GM12878 (cell line): ENCODE measurements at regions not wholly inside any gene's neighbourhood (a gene's known extent, or its start where the extent isn't known, plus 50 kb on each side); places are given as distances from the start of the nearest gene placed in this dataset.

ENCODE experiments used
- ATAC-seq: fragments of 200-7000 bp; cut with Tn5 transposase; 3 replicates; pipeline ENCODE4 v1.9.1; 2020; ENCODE audit warnings: mild to moderate bottlenecking, moderate library complexity
- BruUV-seq: library from RNA; stranded (reverse); fragments of 400-500 nt; replicated peaks from 2 replicates; lab custom pipeline; 2021; lab: Mats Ljungman, UMichigan
- CTCF ChIA-PET: fragments of 300-600 bp; sonication (Branson Sonifier 250); formaldehyde crosslinking; extraction: SDS; loops from one replicate; lab custom pipeline; 2021; ENCODE audit warnings: inconsistent platforms; lab: Yijun Ruan, JAX
- POLR2A ChIA-PET: fragments of 350-600 bp; formaldehyde crosslinking; extraction: SDS; loops from one replicate; lab custom pipeline; 2021; ENCODE audit warnings: inconsistent platforms; lab: Charles Lee
- RAD21 ChIA-PET: fragments of 300-600 bp; sonication (Branson Sonifier 250); formaldehyde crosslinking; loops from one replicate; lab custom pipeline; 2023; ENCODE audit warnings: antibody characterized with exemption; ENCODE audit not compliant: unreplicated experiment; lab: Charles Lee
- SMC1A ChIA-PET: fragments of 300-600 bp; sonication (Branson Sonifier 250); formaldehyde crosslinking; loops from one replicate; lab custom pipeline; 2023; ENCODE audit not compliant: unreplicated experiment, uncharacterized antibody; lab: Charles Lee
- DNase-seq: peaks from one replicate; pipeline ENCODE4 v3.0.0-alpha.2; 2011; ENCODE audit warnings: low read depth, low spot score
- FAIRE-seq: peaks from 3 replicates; lab custom pipeline; 2011; peaks lifted over from hg19 to GRCh38; lab: Jason Lieb, UNC
- H2AFZ ChIP-seq: 2 replicates; pipeline ENCODE4 v1.6.0; 2011; ENCODE audit warnings: low read depth, low read length, control low read depth; ENCODE audit not compliant: control insufficient read depth
- H3K27ac ChIP-seq: 2 replicates; pipeline ENCODE4 v1.5.1; 2011; ENCODE audit warnings: control low read depth; ENCODE audit not compliant: control insufficient read depth, insufficient read depth
- H3K27me3 ChIP-seq, 2 experiments: replicated peaks in 1 of 2; 2 replicates each; pipeline versions ENCODE4 v1.6.0 to v1.6.1; 2011; ENCODE audit warnings: low read length in 1 of 2; ENCODE audit not compliant: control insufficient read depth in 2 of 2, insufficient read depth in 2 of 2
- H3K36me3 ChIP-seq, 2 experiments: 2 replicates each; pipeline ENCODE4 v1.5.1; 2011; ENCODE audit warnings: low read length in 1 of 2; ENCODE audit not compliant: control insufficient read depth in 2 of 2, insufficient read depth in 2 of 2
- H3K4me1 ChIP-seq: 2 replicates; pipeline ENCODE4 v1.6.1; 2011; ENCODE audit warnings: mild to moderate bottlenecking, low read length, moderate library complexity, mixed read lengths; ENCODE audit not compliant: control insufficient read depth, insufficient read depth
- H3K4me2 ChIP-seq: 2 replicates; pipeline ENCODE4 v1.6.0; 2011; ENCODE audit warnings: control low read depth; ENCODE audit not compliant: control insufficient read depth, insufficient read depth
- H3K4me3 ChIP-seq: fragments of 200-600 bp; sonication (generic); 2 replicates; pipeline ENCODE4 v1.5.1; 2016
- H3K79me2 ChIP-seq: 2 replicates; pipeline ENCODE4 v1.6.0; 2011; ENCODE audit warnings: low read length; ENCODE audit not compliant: control insufficient read depth, insufficient read depth
- H3K9ac ChIP-seq: 2 replicates; pipeline ENCODE4 v1.8.0; 2011; ENCODE audit warnings: low read length, control low read depth, mixed read lengths; ENCODE audit not compliant: control insufficient read depth, insufficient read depth
- H3K9me3 ChIP-seq: replicated peaks from 3 replicates; pipeline ENCODE4 v1.5.1; 2011; ENCODE audit warnings: mild to moderate bottlenecking, low read length; ENCODE audit not compliant: control insufficient read depth, insufficient read depth
- H4K20me1 ChIP-seq: 2 replicates; pipeline ENCODE4 v1.6.0; 2011; ENCODE audit not compliant: control insufficient read depth, insufficient read depth
- ATF2 ChIP-seq: IDR thresholded peaks from 2 replicates; pipeline ENCODE4 v1.6.1; 2012; ENCODE audit warnings: low read length, inconsistent platforms
- ATF7 ChIP-seq: fragments of 450-650 bp; IDR thresholded peaks from 2 replicates; pipeline ENCODE4 v1.6.1; 2016; ENCODE audit warnings: low read depth, mild to moderate bottlenecking
- CEBPZ ChIP-seq: fragments of 150-350 bp; IDR thresholded peaks from 2 replicates; pipeline ENCODE4 v1.6.1; 2016; ENCODE audit warnings: low read depth, low read length
- CHD4 ChIP-seq: fragments of 200-600 bp; sonication (generic); IDR thresholded peaks from 2 replicates; pipeline ENCODE4 v1.6.1; 2016; ENCODE audit warnings: mild to moderate bottlenecking
- EGR1 ChIP-seq, 2 experiments: IDR thresholded peaks; 1 replicate in 1 of 2; 2 replicates in 1 of 2; pipeline ENCODE4 v1.6.1; 2011 to 2012; ENCODE audit warnings: low read depth in 2 of 2, low read length in 2 of 2, borderline replicate concordance in 1 of 2, mild to moderate bottlenecking in 1 of 2, moderate library complexity in 1 of 2
- HCFC1 ChIP-seq: fragments of 150-350 bp; IDR thresholded peaks from 2 replicates; pipeline ENCODE4 v1.6.1; 2014; ENCODE audit warnings: low read length
- HDAC2 ChIP-seq: fragments of 200-600 bp; sonication (generic); IDR thresholded peaks from 2 replicates; pipeline ENCODE4 v1.6.1; 2017
- MEF2A ChIP-seq: IDR thresholded peaks from 2 replicates; pipeline ENCODE4 v1.6.1; 2011; ENCODE audit warnings: low read depth, mild to moderate bottlenecking, low read length, moderate library complexity; ENCODE audit not compliant: insufficient read depth
- NBN ChIP-seq: fragments of 450-650 bp; IDR thresholded peaks from 2 replicates; pipeline ENCODE4 v1.6.1; 2016
- PAX5 ChIP-seq: IDR thresholded peaks from 2 replicates; pipeline ENCODE4 v1.6.1; 2011; ENCODE audit warnings: low read depth, low read length, borderline replicate concordance
- POLR2AphosphoS5 ChIP-seq: IDR thresholded peaks from 2 replicates; pipeline ENCODE4 v1.6.1; 2011; ENCODE audit warnings: mild to moderate bottlenecking, low read length, inconsistent platforms
- RAD51 ChIP-seq: fragments of 450-650 bp; IDR thresholded peaks from 2 replicates; pipeline ENCODE4 v1.6.1; 2016; ENCODE audit warnings: moderate library complexity, mild to moderate bottlenecking, inconsistent platforms
- RBBP5 ChIP-seq: fragments of 200-600 bp; sonication (generic); conservative IDR thresholded peaks from 2 replicates; pipeline ENCODE4 v1.6.1; 2016
- RELA ChIP-seq: fragments of 450-650 bp; IDR thresholded peaks from 2 replicates; pipeline ENCODE4 v1.8.0; 2014; ENCODE audit warnings: borderline replicate concordance; ENCODE audit not compliant: partially characterized antibody
- TARDBP ChIP-seq: IDR thresholded peaks from 2 replicates; pipeline ENCODE4 v1.6.1; 2016; ENCODE audit warnings: borderline replicate concordance
- TCF12 ChIP-seq: IDR thresholded peaks from 2 replicates; pipeline ENCODE4 v1.6.1; 2011; ENCODE audit warnings: low read depth, mild to moderate bottlenecking, low read length
- TCF7 ChIP-seq: IDR thresholded peaks from 2 replicates; pipeline ENCODE4 v1.6.1; 2014; ENCODE audit warnings: antibody characterized with exemption, borderline replicate concordance
- ZBTB4 ChIP-seq: fragments of 450-650 bp; formaldehyde crosslinking; IDR thresholded peaks from 2 replicates; pipeline ENCODE4 v1.4.0; 2022; ENCODE audit warnings: mild to moderate bottlenecking, moderate library complexity
- ZNF24 ChIP-seq: fragments of 450-650 bp; IDR thresholded peaks from 2 replicates; pipeline ENCODE4 v1.6.1; 2017; ENCODE audit warnings: antibody characterized with exemption, mild to moderate bottlenecking
- ZNF384 ChIP-seq: IDR thresholded peaks from 2 replicates; pipeline ENCODE4 v1.6.1; 2012; ENCODE audit warnings: low read depth, mild to moderate bottlenecking, low read length, improper control_type of control experiment, borderline replicate concordance
- ZNF622 ChIP-seq: fragments of 450-650 bp; IDR thresholded peaks from 2 replicates; pipeline ENCODE4 v1.6.1; 2017; ENCODE audit warnings: mild to moderate bottlenecking, inconsistent platforms
- WGBS: methylation state at CpG from one replicate; pipeline ENCODE4 v1.1.6; 2016; ENCODE audit warnings: low lambda C conversion rate; ENCODE audit not compliant: insufficient replicate concordance, insufficient coverage; ENCODE audit errors: missing lambda C conversion rate; 5-methylcytosine and 5-hydroxymethylcytosine counted together
- in situ Hi-C: fragments of 300-500 bp; cut with MboI; formaldehyde crosslinking; loops from 9 replicates; pipeline ENCODE4 v1.14.3; 2018; ENCODE audit warnings: mixed read lengths
- intact Hi-C: fragments of 100-400 bp; cut with micrococcal nuclease; formaldehyde crosslinking; loops from one replicate; pipeline ENCODE4 v1.14.2; 2022; ENCODE audit not compliant: unreplicated experiment

GRCh38 chr3:166526881-166527280, 689.7 kb upstream of the BCHE start (continued):
- TF ChIP-seq ATF2 (no peak), TARDBP (no peak), RBBP5 (no peak), CHD4 (no peak), ZNF622 (no peak), ATF7 (no peak), RELA (no peak), TCF12 (no peak), HCFC1 (no peak)

- CTCF ChIA-PET, result no interaction called here
- Histone ChIP-seq H3K4me3 (no peak overlapping the region), H3K36me3 (no peaks in the 10 kb centered on the region), H3K4me1 (no peaks in the 10 kb centered on the region), H3K9ac (no peak overlapping the region), H3K79me2 (no peaks in the 10 kb centered on the region), H3K9me3 (no peaks in the 10 kb centered on the region), H3K27me3 (no peaks in the 10 kb centered on the region), H3K4me2 (no peak overlapping the region), H3K27ac (no peak overlapping the region), H4K20me1 (no peaks in the 10 kb centered on the region), H2AFZ (no peak overlapping the region)
- in situ Hi-C loops, result no loop called here
- WGBS, result 29% methylated on average over 3 of the region's 3 CpGs
- intact Hi-C loops, result no loop called here
- no peak for TF ChIP-seq POLR2AphosphoS5
- TF ChIP-seq NBN, result no peak
- TF ChIP-seq MEF2A, result no peak
- no peak for TF ChIP-seq CEBPZ
- TF ChIP-seq PAX5, result no peak
- no peak for TF ChIP-seq ZBTB4 (CRISPR knock-in tag)
- no peak for TF ChIP-seq ZNF384
- TF ChIP-seq TCF7, result no peak
- no peak for TF ChIP-seq ZNF24
- TF ChIP-seq EGR1 (IDR thresholded peaks at IDR 0.05; ENCODE audit: borderline replicate concordance in 1 of 2, low read depth in 2 of 2, low read length in 2 of 2), result no peak
- no peak for TF ChIP-seq RAD51
- no peak for TF ChIP-seq HDAC2
- DNase-seq (no peak), FAIRE-seq (no peak), ATAC-seq (no peak)
- no TSS peak for BruUV-seq
- SMC1A ChIA-PET, result no interaction called here
- POLR2A ChIA-PET, result no interaction called here
- RAD21 ChIA-PET, result no interaction called here
These were observed 684.8 kb upstream of the BCHE start for GRCh38 chr3:166522017-166522416.
